Right atrium auricular region (tissue), 2 donors: ENCODE measurements at regions not wholly inside any gene's neighbourhood (a gene's known extent, or its start where the extent isn't known, plus 50 kb on each side); places are given as distances from the start of the nearest gene placed in this dataset.

Experiments
- DNase-seq: peaks from one replicate; pipeline ENCODE4 v3.0.0-alpha.2; 2019; ENCODE audit warnings: low spot score
- H3K27ac ChIP-seq, 2 donors: fragments of 200-600 bp; sonication (generic); 1 replicate in 1 of 2; 2 replicates in 1 of 2; pipeline ENCODE4 v1.5.1; 2016 to 2019
- H3K27me3 ChIP-seq, 2 donors: fragments of 200-600 bp; sonication (generic); one replicate each; pipeline versions ENCODE4 v1.5.1 to v1.6.0; 2017 to 2019
- H3K36me3 ChIP-seq: fragments of 200-600 bp; sonication (generic); one replicate; pipeline ENCODE4 v1.5.1; 2016
- H3K4me1 ChIP-seq, 2 donors: fragments of 200-600 bp; sonication (generic); one replicate each; pipeline versions ENCODE4 v1.5.1 to v1.6.0; 2017 to 2019
- H3K4me3 ChIP-seq, 2 donors: fragments of 200-600 bp; sonication (generic); 1 replicate in 1 of 2; 2 replicates in 1 of 2; pipeline ENCODE4 v1.5.1; 2017 to 2019; ENCODE audit warnings: mild to moderate bottlenecking in 1 of 2, moderate library complexity in 1 of 2
- H3K9me3 ChIP-seq, 2 donors: fragments of 200-600 bp; sonication (generic); one replicate each; pipeline ENCODE4 v1.5.1; 2019
- TF ChIP-seq, protein P1 (sequence below), 2 donors: fragments of 200-600 bp; sonication (generic); IDR thresholded peaks; one replicate each; pipeline ENCODE4 v1.5.1; 2019; ENCODE audit warnings: antibody characterized with exemption in 2 of 2

DNA sequence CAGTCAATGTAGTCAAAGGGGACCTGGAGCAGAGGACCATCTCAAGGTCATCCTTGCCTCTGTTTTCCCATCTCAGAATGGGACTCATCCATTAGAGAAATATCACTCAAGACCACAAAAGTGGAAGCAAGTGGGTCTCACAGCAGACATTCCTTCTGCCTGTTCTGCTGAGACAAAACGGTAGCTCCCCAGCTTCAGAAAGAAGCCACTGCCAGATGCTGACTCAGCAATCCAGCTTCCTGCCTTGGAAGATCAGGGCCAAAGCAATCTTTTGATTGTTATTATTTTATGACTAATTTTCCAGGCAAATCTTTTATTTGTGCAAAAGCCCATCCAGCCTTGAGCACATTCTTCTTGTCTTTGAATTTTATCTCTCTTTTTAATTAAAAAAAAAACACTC lies 86.8 kb downstream of the CCT6B start:
- H3K4me3 ChIP-seq: no peak overlapping the region
- H3K9me3 ChIP-seq: peaks cover 0 to 11% of the 10 kb centered on the region in 2 donors
- H3K4me1 ChIP-seq: no peaks in the 10 kb centered on the region
- TF ChIP-seq, protein P1, sequence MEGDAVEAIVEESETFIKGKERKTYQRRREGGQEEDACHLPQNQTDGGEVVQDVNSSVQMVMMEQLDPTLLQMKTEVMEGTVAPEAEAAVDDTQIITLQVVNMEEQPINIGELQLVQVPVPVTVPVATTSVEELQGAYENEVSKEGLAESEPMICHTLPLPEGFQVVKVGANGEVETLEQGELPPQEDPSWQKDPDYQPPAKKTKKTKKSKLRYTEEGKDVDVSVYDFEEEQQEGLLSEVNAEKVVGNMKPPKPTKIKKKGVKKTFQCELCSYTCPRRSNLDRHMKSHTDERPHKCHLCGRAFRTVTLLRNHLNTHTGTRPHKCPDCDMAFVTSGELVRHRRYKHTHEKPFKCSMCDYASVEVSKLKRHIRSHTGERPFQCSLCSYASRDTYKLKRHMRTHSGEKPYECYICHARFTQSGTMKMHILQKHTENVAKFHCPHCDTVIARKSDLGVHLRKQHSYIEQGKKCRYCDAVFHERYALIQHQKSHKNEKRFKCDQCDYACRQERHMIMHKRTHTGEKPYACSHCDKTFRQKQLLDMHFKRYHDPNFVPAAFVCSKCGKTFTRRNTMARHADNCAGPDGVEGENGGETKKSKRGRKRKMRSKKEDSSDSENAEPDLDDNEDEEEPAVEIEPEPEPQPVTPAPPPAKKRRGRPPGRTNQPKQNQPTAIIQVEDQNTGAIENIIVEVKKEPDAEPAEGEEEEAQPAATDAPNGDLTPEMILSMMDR (IDR thresholded peaks at IDR 0.05): no peak
- H3K36me3 ChIP-seq: no peaks in the 10 kb centered on the region
- DNase-seq: no peak
- no peaks in the 10 kb centered on the region for H3K27me3 ChIP-seq
- no peak overlapping the region for H3K27ac ChIP-seq

DNA sequence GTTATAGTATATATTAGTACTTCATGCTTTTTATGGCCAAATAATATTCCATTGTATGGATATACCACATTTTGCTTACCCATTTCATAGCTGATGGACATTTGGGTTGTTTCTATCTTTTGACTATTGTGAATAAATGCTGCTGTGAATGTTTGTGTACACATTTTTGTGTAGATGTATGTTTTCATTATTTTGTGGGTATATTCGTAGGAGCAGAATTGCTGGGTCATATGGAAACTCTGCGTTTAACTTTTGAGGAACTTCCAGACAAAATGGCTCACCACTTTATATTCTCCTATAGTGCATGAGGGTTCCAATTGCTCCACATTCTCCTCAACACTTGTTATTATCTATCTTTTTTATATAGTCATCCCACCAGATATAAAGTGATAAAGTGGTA lies 88.6 kb downstream of the CCT6B start:
- Histone ChIP-seq H3K4me3 (no peak overlapping the region), H3K27me3 (no peaks in the 10 kb centered on the region), H3K36me3 (no peaks in the 10 kb centered on the region), H3K4me1 (no peaks in the 10 kb centered on the region), H3K9me3 (peaks cover 0 to 18% of the 10 kb centered on the region in 2 donors), H3K27ac (no peak overlapping the region)
- no peak for DNase-seq
- TF ChIP-seq, protein P1 (IDR thresholded peaks at IDR 0.05): no peak

DNA sequence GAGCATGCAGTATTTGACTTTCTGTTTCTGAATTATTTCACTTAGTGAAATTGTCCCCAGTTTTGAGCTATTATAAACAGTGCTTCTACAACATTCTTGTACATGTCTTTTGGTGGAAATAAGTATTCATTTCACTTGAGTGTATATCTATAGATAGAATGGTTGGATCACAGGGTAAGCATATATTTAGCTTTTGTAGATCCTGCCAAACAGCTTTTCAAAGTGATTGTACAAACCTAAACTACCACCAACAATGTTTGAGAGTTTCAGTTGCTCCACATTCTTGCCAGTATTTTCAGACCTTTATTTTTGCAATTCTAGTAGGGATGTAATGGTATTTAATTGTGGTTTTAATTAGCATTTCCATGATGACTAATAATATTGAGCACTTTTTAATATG lies 91.6 kb downstream of the CCT6B start:
- TF ChIP-seq, protein P1 (IDR thresholded peaks at IDR 0.05): no peak
- peaks cover 0 to 18% of the 10 kb centered on the region in 2 donors for H3K9me3 ChIP-seq
- no peaks in the 10 kb centered on the region for H3K27me3 ChIP-seq
- no peak overlapping the region for H3K4me3 ChIP-seq
- H3K4me1 ChIP-seq: no peaks in the 10 kb centered on the region
- H3K27ac ChIP-seq: no peak overlapping the region
- no peaks in the 10 kb centered on the region for H3K36me3 ChIP-seq
- DNase-seq: no peak

DNA sequence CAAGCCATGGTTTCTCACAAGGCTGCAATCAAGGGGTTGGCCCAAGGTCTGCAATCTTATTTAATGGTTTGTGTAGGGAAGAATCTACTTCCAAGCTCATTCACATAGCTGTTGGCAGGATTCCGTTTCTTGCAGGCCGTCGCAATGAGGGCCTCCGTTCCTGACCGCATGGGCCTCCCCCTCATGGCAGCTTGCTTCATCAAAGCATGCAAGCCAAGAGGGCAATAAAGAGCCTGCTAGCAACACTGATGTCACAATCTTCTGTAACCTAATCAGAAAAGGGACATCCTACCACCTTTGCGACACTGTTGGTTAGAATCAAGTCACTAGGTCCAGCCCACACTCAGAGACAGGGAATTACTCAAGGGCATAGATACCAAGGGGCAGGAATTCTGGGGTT lies 95.5 kb downstream of the CCT6B start:
- no peak for DNase-seq

DNA sequence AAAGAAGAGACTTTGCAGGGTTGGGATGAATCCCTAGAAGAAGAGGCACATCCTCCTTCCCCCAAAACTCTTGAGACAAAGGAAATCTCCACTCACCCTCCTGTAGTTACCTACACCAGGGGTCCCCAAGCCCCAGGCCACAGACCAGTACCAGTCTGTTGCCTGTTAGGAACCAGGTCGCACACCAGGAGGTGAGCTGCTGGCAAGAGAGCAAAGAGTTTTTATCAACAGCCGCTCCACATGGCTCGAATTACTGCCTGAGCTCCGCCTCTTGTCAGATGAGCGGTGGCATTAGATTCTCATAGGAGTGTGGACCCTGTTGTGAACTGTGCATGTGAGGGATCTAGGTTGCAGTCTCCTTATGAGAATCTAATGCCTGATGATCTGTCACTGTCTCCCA lies 98.9 kb downstream of the CCT6B start:
- no peaks in the 10 kb centered on the region for H3K9me3 ChIP-seq
- H3K4me1 ChIP-seq: no peaks in the 10 kb centered on the region
- TF ChIP-seq, protein P1 (IDR thresholded peaks at IDR 0.05): no peak

More for the DNA sequence above, 95.5 kb downstream of the CCT6B start:
- TF ChIP-seq, protein P1 (IDR thresholded peaks at IDR 0.05): no peak
- H3K36me3 ChIP-seq: no peaks in the 10 kb centered on the region
- no peak overlapping the region for H3K27ac ChIP-seq
- H3K4me1 ChIP-seq: no peaks in the 10 kb centered on the region
- H3K9me3 ChIP-seq: peaks cover 0 to 8% of the 10 kb centered on the region in 2 donors
- no peak overlapping the region for H3K4me3 ChIP-seq
- H3K27me3 ChIP-seq: no peaks in the 10 kb centered on the region

DNA sequence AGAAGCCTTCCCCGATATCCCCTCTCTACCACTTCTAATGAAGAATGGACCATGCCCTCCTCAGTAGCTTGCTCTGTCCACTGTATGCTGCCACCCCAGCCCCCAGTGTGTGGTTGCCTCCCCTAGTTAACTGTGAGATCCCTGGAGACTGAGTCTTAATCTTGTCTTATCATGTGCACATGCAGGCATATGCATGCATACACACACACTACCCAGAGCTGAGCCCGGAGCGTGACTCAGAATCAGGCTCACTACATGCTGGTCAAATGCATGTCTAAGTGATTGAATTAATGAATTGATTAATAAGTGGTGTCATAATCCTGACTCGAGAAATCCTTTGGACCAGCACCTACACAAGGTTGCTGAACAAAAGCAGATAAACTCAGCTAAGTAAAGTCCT lies 99.4 kb downstream of the CCT6B start:
- Histone ChIP-seq H3K4me3 (no peak overlapping the region), H3K36me3 (no peaks in the 10 kb centered on the region), H3K9me3 (no peaks in the 10 kb centered on the region), H3K27me3 (no peaks in the 10 kb centered on the region), H3K27ac (no peak overlapping the region), H3K4me1 (no peaks in the 10 kb centered on the region)
- TF ChIP-seq, protein P1 (IDR thresholded peaks at IDR 0.05): no peak
- no peak for DNase-seq

More for the DNA sequence above, 98.9 kb downstream of the CCT6B start:
- no peak overlapping the region for H3K4me3 ChIP-seq
- DNase-seq: no peak
- no peaks in the 10 kb centered on the region for H3K36me3 ChIP-seq
- no peaks in the 10 kb centered on the region for H3K27me3 ChIP-seq
- H3K27ac ChIP-seq: no peak overlapping the region
